Kidney epithelial cell (primary cell): ENCODE measurements at regions not wholly inside any gene's neighbourhood (a gene's known extent, or its start where the extent isn't known, plus 50 kb on each side); places are given as distances from the start of the nearest gene placed in this dataset.

Experiments
- DNase-seq: peaks from one replicate; pipeline ENCODE4 v3.0.0-alpha.2; 2010; ENCODE audit warnings: low read depth
- H3K27me3 ChIP-seq: 2 replicates; pipeline ENCODE4 v1.6.0; 2011; ENCODE audit warnings: low read length; ENCODE audit not compliant: control insufficient read depth, insufficient read depth
- H3K36me3 ChIP-seq: 2 replicates; pipeline ENCODE4 v1.5.1; 2011; ENCODE audit warnings: low read length; ENCODE audit not compliant: control insufficient read depth, insufficient read depth
- H3K4me3 ChIP-seq: 2 replicates; pipeline ENCODE4 v1.5.1; 2011; ENCODE audit warnings: low read depth, mild to moderate bottlenecking, control low read depth, low read length
- TF ChIP-seq, protein P1 (sequence below): IDR thresholded peaks from 2 replicates; pipeline ENCODE4 v1.5.1; 2011; ENCODE audit warnings: mild to moderate bottlenecking, moderate library complexity, low read length, control low read depth, inconsistent platforms; ENCODE audit not compliant: insufficient read depth, poor library complexity, severe bottlenecking

GRCh38 chr6:48560408-48560807, 449.4 kb upstream of the PTCHD4 start:
- TF ChIP-seq, protein P1, sequence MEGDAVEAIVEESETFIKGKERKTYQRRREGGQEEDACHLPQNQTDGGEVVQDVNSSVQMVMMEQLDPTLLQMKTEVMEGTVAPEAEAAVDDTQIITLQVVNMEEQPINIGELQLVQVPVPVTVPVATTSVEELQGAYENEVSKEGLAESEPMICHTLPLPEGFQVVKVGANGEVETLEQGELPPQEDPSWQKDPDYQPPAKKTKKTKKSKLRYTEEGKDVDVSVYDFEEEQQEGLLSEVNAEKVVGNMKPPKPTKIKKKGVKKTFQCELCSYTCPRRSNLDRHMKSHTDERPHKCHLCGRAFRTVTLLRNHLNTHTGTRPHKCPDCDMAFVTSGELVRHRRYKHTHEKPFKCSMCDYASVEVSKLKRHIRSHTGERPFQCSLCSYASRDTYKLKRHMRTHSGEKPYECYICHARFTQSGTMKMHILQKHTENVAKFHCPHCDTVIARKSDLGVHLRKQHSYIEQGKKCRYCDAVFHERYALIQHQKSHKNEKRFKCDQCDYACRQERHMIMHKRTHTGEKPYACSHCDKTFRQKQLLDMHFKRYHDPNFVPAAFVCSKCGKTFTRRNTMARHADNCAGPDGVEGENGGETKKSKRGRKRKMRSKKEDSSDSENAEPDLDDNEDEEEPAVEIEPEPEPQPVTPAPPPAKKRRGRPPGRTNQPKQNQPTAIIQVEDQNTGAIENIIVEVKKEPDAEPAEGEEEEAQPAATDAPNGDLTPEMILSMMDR = no peak
- H3K27me3 ChIP-seq = no peaks in the 10 kb centered on the region
- peak; percentile 26 for DNase-seq
- no peak overlapping the region for H3K4me3 ChIP-seq
- H3K36me3 ChIP-seq = no peaks in the 10 kb centered on the region

GRCh38 chr6:48553467-48554189, 442.6 kb upstream of the PTCHD4 start:
- no peak for DNase-seq
- Histone ChIP-seq H3K4me3 (no peak overlapping the region), H3K36me3 (no peaks in the 10 kb centered on the region), H3K27me3 (no peaks in the 10 kb centered on the region)
- TF ChIP-seq, protein P1 = no peak

- H3K27me3 ChIP-seq = no peaks in the 10 kb centered on the region
- no peak overlapping the region for H3K4me3 ChIP-seq
- H3K36me3 ChIP-seq = no peaks in the 10 kb centered on the region
- TF ChIP-seq, protein P1 = no peak
- DNase-seq = no peak
Measured at GRCh38 chr6:48552905-48553304, 441.9 kb upstream of the PTCHD4 start.

GRCh38 chr6:48550603-48551002, 439.6 kb upstream of the PTCHD4 start:
- TF ChIP-seq, protein P1 = no peak
- Histone ChIP-seq H3K27me3 (no peaks in the 10 kb centered on the region), H3K4me3 (no peak overlapping the region), H3K36me3 (no peaks in the 10 kb centered on the region)
- no peak for DNase-seq

GRCh38 chr6:48542191-48542590, 431.2 kb upstream of the PTCHD4 start:
- no peaks in the 10 kb centered on the region for H3K36me3 ChIP-seq
- H3K27me3 ChIP-seq = peaks cover 11% of the 10 kb centered on the region
- TF ChIP-seq, protein P1 = no peak
- no peak overlapping the region for H3K4me3 ChIP-seq
- no peak for DNase-seq

DNA sequence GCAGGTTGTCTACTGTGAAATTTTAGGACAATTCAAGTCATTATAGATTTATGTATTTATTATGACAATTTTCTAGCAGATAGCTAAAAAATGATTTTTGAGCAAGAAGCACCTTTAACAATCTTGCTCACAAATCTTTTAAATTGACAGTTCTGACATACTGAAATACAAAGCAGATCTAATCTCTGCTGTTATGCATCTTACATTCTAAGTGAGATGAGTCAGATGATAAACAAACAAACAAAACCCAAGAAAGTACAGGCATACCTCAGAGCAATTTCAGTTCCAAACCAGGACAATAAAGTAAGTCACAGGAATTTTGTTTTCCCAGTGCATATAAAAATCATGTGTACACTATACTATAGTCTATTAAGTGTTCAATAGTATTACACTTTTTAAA, 430.7 kb upstream of the PTCHD4 start:
- TF ChIP-seq, protein P1 = no peak

More for the DNA sequence above, 430.7 kb upstream of the PTCHD4 start:
- no peak for DNase-seq
- no peaks in the 10 kb centered on the region for H3K36me3 ChIP-seq
- H3K4me3 ChIP-seq = no peak overlapping the region
- peaks cover 13% of the 10 kb centered on the region for H3K27me3 ChIP-seq
